ENCODE measurements at regions not wholly inside any gene's neighbourhood (a gene's known extent, or its start where the extent isn't known, plus 50 kb on each side); places are given as distances from the start of the nearest gene placed in this dataset.

DNA sequence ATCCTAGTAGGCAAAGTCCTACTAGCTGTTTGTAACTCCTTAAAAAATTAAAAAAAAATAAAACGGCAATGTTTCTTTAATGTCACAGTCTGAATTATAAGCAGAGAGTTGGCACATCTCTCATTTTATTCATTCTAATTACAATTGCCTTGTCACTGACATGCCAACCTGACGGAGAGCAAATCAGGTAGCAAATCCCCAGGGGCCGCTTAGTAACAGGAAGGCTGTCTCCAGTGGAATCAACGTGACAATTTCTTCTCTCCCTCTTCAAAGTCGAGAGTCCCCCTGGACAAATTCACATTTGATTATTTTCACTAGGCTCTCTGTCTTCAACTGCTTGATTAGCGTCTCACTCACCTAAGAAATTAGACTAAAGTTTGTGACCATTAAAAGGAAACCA, 1598.9 kb upstream of the PIK3C3 start:
- no peak overlapping the region for H3K4me3 ChIP-seq (ENCODE audit: low read length)
- no peaks in the 10 kb centered on the region for H3K9me3 ChIP-seq (ENCODE audit: control insufficient read depth, low read length)
- WGBS, 2 experiments (ENCODE audit: insufficient coverage in 1 of 2, insufficient read length in 1 of 2), result 72 to 83% methylated on average over 6 of the region's 6 CpGs
- Mint-ChIP-seq H3K27me3 (ENCODE audit: insufficient read depth) (no peaks in the 10 kb centered on the region), H3K4me1 (no peaks in the 10 kb centered on the region), H3K4me3 (no peak overlapping the region), H3K36me3 (ENCODE audit: low read depth) (no peaks in the 10 kb centered on the region), H3K9me3 (no peaks in the 10 kb centered on the region), H3K27ac (no peak overlapping the region)
- H3K4me1 ChIP-seq (ENCODE audit: control insufficient read depth, insufficient read depth, low read length), result no peaks in the 10 kb centered on the region
- no peaks in the 10 kb centered on the region for H3K36me3 ChIP-seq (ENCODE audit: control insufficient read depth, insufficient read depth, low read length)
- no peak overlapping the region for H3K9ac ChIP-seq (ENCODE audit: extremely low read depth, low read length, poor library complexity, severe bottlenecking)
- no peak for DNase-seq
- no peak overlapping the region for H3K27ac ChIP-seq (ENCODE audit: low read depth, low read length)
- TF ChIP-seq, protein P1, sequence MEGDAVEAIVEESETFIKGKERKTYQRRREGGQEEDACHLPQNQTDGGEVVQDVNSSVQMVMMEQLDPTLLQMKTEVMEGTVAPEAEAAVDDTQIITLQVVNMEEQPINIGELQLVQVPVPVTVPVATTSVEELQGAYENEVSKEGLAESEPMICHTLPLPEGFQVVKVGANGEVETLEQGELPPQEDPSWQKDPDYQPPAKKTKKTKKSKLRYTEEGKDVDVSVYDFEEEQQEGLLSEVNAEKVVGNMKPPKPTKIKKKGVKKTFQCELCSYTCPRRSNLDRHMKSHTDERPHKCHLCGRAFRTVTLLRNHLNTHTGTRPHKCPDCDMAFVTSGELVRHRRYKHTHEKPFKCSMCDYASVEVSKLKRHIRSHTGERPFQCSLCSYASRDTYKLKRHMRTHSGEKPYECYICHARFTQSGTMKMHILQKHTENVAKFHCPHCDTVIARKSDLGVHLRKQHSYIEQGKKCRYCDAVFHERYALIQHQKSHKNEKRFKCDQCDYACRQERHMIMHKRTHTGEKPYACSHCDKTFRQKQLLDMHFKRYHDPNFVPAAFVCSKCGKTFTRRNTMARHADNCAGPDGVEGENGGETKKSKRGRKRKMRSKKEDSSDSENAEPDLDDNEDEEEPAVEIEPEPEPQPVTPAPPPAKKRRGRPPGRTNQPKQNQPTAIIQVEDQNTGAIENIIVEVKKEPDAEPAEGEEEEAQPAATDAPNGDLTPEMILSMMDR (conservative IDR thresholded peaks at IDR 0.05), result no peak
- no peaks in the 10 kb centered on the region for H3K27me3 ChIP-seq (ENCODE audit: control insufficient read depth, insufficient read depth, low read length, poor library complexity, severe bottlenecking)

DNA sequence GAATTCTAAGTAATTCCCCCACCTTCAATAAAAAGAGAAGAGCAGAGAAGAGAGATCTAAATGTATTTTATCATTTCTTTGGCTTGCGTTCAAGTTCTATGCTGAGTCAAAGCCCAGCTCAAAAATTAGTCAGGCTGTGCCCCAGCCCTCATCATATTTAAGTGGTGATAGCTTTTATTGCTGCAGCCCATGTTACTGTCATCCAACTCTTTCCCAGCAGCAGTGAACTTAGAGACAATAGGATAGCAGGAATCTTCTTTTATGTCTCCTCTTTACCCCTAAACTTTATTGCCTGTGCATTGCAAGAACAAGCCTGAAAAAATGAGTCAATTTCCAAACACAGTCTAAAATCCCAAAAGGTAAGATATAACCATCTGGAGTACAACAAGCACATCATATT, 1599.3 kb upstream of the PIK3C3 start:
- Histone ChIP-seq H3K27ac (ENCODE audit: low read depth, low read length) (no peak overlapping the region), H3K4me3 (ENCODE audit: low read length) (no peak overlapping the region), H3K9ac (ENCODE audit: extremely low read depth, low read length, poor library complexity, severe bottlenecking) (no peak overlapping the region), H3K9me3 (ENCODE audit: control insufficient read depth, low read length) (no peaks in the 10 kb centered on the region), H3K4me1 (ENCODE audit: control insufficient read depth, insufficient read depth, low read length) (no peaks in the 10 kb centered on the region), H3K36me3 (ENCODE audit: control insufficient read depth, insufficient read depth, low read length) (no peaks in the 10 kb centered on the region), H3K27me3 (ENCODE audit: control insufficient read depth, insufficient read depth, low read length, poor library complexity, severe bottlenecking) (no peaks in the 10 kb centered on the region)
- WGBS, 2 experiments (ENCODE audit: insufficient coverage in 1 of 2, insufficient read length in 1 of 2), result 89% methylated on average over 1 of the region's 1 CpG; no CpG with 5 or more reads in 1 of the 2 experiments
- H3K4me1 Mint-ChIP-seq, result no peaks in the 10 kb centered on the region
- H3K36me3 Mint-ChIP-seq (ENCODE audit: low read depth), result no peaks in the 10 kb centered on the region
- H3K9me3 Mint-ChIP-seq, result no peaks in the 10 kb centered on the region
- TF ChIP-seq, protein P1 (conservative IDR thresholded peaks at IDR 0.05), result no peak
- no peak for DNase-seq
- no peak overlapping the region for H3K27ac Mint-ChIP-seq
- H3K4me3 Mint-ChIP-seq, result no peak overlapping the region
- no peaks in the 10 kb centered on the region for H3K27me3 Mint-ChIP-seq (ENCODE audit: insufficient read depth)

DNA sequence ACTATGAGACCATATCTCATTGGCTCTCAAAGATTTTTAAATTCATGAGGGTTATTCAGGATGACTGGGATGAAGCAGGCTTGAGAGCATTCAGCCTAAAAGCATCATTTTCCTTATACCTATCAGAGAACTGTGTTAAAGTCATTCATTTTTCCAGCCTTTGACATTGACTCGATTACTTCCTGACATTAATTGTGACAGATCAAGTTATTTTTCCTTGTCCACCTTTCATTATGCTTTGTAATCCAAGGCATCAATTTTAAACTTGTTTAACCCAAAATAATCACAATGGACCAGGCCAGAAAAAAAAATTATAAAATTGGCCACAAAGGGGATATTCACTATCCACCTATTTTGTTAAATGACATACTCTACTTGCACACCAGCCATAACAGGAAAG, 1606.8 kb upstream of the PIK3C3 start:
- H3K9ac ChIP-seq (ENCODE audit: extremely low read depth, low read length, poor library complexity, severe bottlenecking), result no peak overlapping the region
- no peak for DNase-seq
- H3K9me3 ChIP-seq (ENCODE audit: control insufficient read depth, low read length), result no peaks in the 10 kb centered on the region
- 96 to 100% methylated on average over 1 of the region's 1 CpG for WGBS, 2 experiments (ENCODE audit: insufficient coverage in 1 of 2, insufficient read length in 1 of 2)
- no peaks in the 10 kb centered on the region for H3K4me1 ChIP-seq (ENCODE audit: control insufficient read depth, insufficient read depth, low read length)
- H3K36me3 Mint-ChIP-seq (ENCODE audit: low read depth), result no peaks in the 10 kb centered on the region
- no peaks in the 10 kb centered on the region for H3K27me3 ChIP-seq (ENCODE audit: control insufficient read depth, insufficient read depth, low read length, poor library complexity, severe bottlenecking)
- H3K9me3 Mint-ChIP-seq, result no peaks in the 10 kb centered on the region
- H3K27ac ChIP-seq (ENCODE audit: low read depth, low read length), result no peak overlapping the region
- TF ChIP-seq, protein P1 (conservative IDR thresholded peaks at IDR 0.05), result no peak
- no peak overlapping the region for H3K4me3 ChIP-seq (ENCODE audit: low read length)
- no peaks in the 10 kb centered on the region for H3K4me1 Mint-ChIP-seq
- H3K27ac Mint-ChIP-seq, result no peak overlapping the region
- no peak overlapping the region for H3K4me3 Mint-ChIP-seq
- H3K27me3 Mint-ChIP-seq (ENCODE audit: insufficient read depth), result no peaks in the 10 kb centered on the region
- no peaks in the 10 kb centered on the region for H3K36me3 ChIP-seq (ENCODE audit: control insufficient read depth, insufficient read depth, low read length)

Data from endodermal cell (in vitro differentiated cells).